RCC 7860 (cell line): ENCODE measurements at regions not wholly inside any gene's neighbourhood (a gene's known extent, or its start where the extent isn't known, plus 50 kb on each side); places are given as distances from the start of the nearest gene placed in this dataset.
A peak's percentile ranks its signal among the peaks of the same experiment; 100 is the strongest.
"Not testable (repeated sequence)": the region's sequence is repeated elsewhere in the genome, so short reads cannot be mapped to it uniquely, and the experiment has no call there.

ENCODE experiments used
- DNase-seq: peaks from one replicate; pipeline ENCODE4 v3.0.0-alpha.2; 2015; ENCODE audit warnings: low spot score
- FAIRE-seq: peaks from 2 replicates; lab custom pipeline; 2012; peaks lifted over from hg19 to GRCh38; lab: Jason Lieb, UNC

- FAIRE-seq (no peak), DNase-seq (no peak)
Observed at GRCh38 chr22:34800260-34800980, 265.5 kb upstream of the ISX start.

- FAIRE-seq, result no peak
- no peak for DNase-seq
Observed at GRCh38 chr22:34801221-34801620, 264.7 kb upstream of the ISX start.

GRCh38 chr22:34804091-34804490, 261.9 kb upstream of the ISX start:
- FAIRE-seq (no peak), DNase-seq (no peak)

- no peak for FAIRE-seq
- DNase-seq, result peak; percentile 16
Observed at GRCh38 chr22:34804604-34805003, 261.4 kb upstream of the ISX start.

- FAIRE-seq (no peak), DNase-seq (no peak)
Observed at GRCh38 chr22:34805771-34806170, 260.2 kb upstream of the ISX start.

GRCh38 chr22:34808618-34809017, 257.3 kb upstream of the ISX start:
- no peak for FAIRE-seq
- DNase-seq, result peak; percentile 16

- FAIRE-seq, result peak; percentile 94
- DNase-seq, result peak; percentile 98
Observed at GRCh38 chr22:34812631-34813030, 253.3 kb upstream of the ISX start.

- peak; percentile 90 for DNase-seq
- peak; percentile 97 for FAIRE-seq
Observed at GRCh38 chr22:34814260-34815025, 251.5 kb upstream of the ISX start.

GRCh38 chr22:34829485-34829884, 236.5 kb upstream of the ISX start:
- no peak for DNase-seq
- no peak for FAIRE-seq

GRCh38 chr22:34834059-34834458, 231.9 kb upstream of the ISX start:
- DNase-seq, result no peak
- FAIRE-seq, result no peak

GRCh38 chr22:34834541-34834940, 231.4 kb upstream of the ISX start:
- not testable (repeated sequence) for FAIRE-seq, DNase-seq

GRCh38 chr22:34841331-34841771, 224.6 kb upstream of the ISX start:
- DNase-seq (peak; percentile 88), FAIRE-seq (peak; percentile 66)

- peak; percentile 30 for DNase-seq
- no peak for FAIRE-seq
Observed at GRCh38 chr22:34841911-34842310, 224.0 kb upstream of the ISX start.

GRCh38 chr22:34842630-34843029, 223.3 kb upstream of the ISX start:
- FAIRE-seq (no peak), DNase-seq (no peak)

GRCh38 chr22:34843743-34844142, 222.2 kb upstream of the ISX start:
- not testable (repeated sequence) for FAIRE-seq, DNase-seq

GRCh38 chr22:34845391-34845790, 220.6 kb upstream of the ISX start:
- FAIRE-seq (peak; percentile 85), DNase-seq (peak; percentile 63)

GRCh38 chr22:34847072-34847471, 218.9 kb upstream of the ISX start:
- DNase-seq, result peak; percentile 89
- FAIRE-seq, result peak; percentile 99

- DNase-seq (peak; percentile 97), FAIRE-seq (peak; percentile 97)
Observed at GRCh38 chr22:34849965-34850364, 216.0 kb upstream of the ISX start.

GRCh38 chr22:34851918-34852662, 213.9 kb upstream of the ISX start:
- FAIRE-seq (no peak), DNase-seq (peak; percentile 57)

GRCh38 chr22:34855471-34855870, 210.5 kb upstream of the ISX start:
- FAIRE-seq (no peak), DNase-seq (no peak)

- FAIRE-seq (no peak), DNase-seq (no peak)
Observed at GRCh38 chr22:34858066-34858465, 207.9 kb upstream of the ISX start.
